Erythroblast (primary cell): ENCODE measurements at regions not wholly inside any gene's neighbourhood (a gene's known extent, or its start where the extent isn't known, plus 50 kb on each side); places are given as distances from the start of the nearest gene placed in this dataset.

Experiments used
- GATA1 ChIP-seq: IDR thresholded peaks from 2 replicates; pipeline ENCODE4 v1.6.1; 2011; ENCODE audit warnings: low read depth, mild to moderate bottlenecking, control low read depth, low read length, moderate library complexity
- POLR2A ChIP-seq: IDR thresholded peaks from 2 replicates; pipeline ENCODE4 v1.6.1; 2011; ENCODE audit warnings: mild to moderate bottlenecking, low read length

GRCh38 chr1:177690996-177691395 is 278.9 kb downstream of the SEC16B start:
- no peak for TF ChIP-seq POLR2A
- no peak for TF ChIP-seq GATA1
